Endothelial cell (in vitro differentiated cells): ENCODE measurements at regions not wholly inside any gene's neighbourhood (a gene's known extent, or its start where the extent isn't known, plus 50 kb on each side); places are given as distances from the start of the nearest gene placed in this dataset.
"Not testable (repeated sequence)": the region's sequence is repeated elsewhere in the genome, so short reads cannot be mapped to it uniquely, and the experiment has no call there.

Experiments
- DNase-seq: peaks from one replicate; pipeline ENCODE4 v3.0.0; 2021; ENCODE audit warnings: low spot score
- H3K27ac Mint-ChIP-seq: one replicate; pipeline ENCODE4 v1.8.0; 2021; ENCODE audit warnings: mixed read lengths, inconsistent platforms; ENCODE audit not compliant: unreplicated experiment
- H3K27me3 Mint-ChIP-seq: one replicate; pipeline ENCODE4 v1.8.0; 2021; ENCODE audit warnings: mild to moderate bottlenecking, moderate library complexity, mixed read lengths, inconsistent platforms; ENCODE audit not compliant: unreplicated experiment
- H3K36me3 Mint-ChIP-seq: one replicate; pipeline ENCODE4 v1.8.0; 2021; ENCODE audit warnings: mild to moderate bottlenecking, low read depth, mixed read lengths, inconsistent platforms; ENCODE audit not compliant: unreplicated experiment
- H3K4me1 Mint-ChIP-seq: one replicate; pipeline ENCODE4 v1.8.0; 2021; ENCODE audit warnings: mild to moderate bottlenecking, mixed read lengths, inconsistent platforms; ENCODE audit not compliant: unreplicated experiment
- H3K4me3 Mint-ChIP-seq: one replicate; pipeline ENCODE4 v1.8.0; 2021; ENCODE audit warnings: mild to moderate bottlenecking, mixed read lengths, inconsistent platforms; ENCODE audit not compliant: unreplicated experiment
- H3K9me3 Mint-ChIP-seq: one replicate; pipeline ENCODE4 v1.8.0; 2021; ENCODE audit warnings: mixed read lengths, inconsistent platforms; ENCODE audit not compliant: unreplicated experiment
- TF ChIP-seq, protein P1 (sequence below): fragments of 200-600 bp; sonication (generic); IDR thresholded peaks from one replicate; pipeline ENCODE4 v1.5.0; 2021; ENCODE audit warnings: antibody characterized with exemption; ENCODE audit not compliant: unreplicated experiment

DNA sequence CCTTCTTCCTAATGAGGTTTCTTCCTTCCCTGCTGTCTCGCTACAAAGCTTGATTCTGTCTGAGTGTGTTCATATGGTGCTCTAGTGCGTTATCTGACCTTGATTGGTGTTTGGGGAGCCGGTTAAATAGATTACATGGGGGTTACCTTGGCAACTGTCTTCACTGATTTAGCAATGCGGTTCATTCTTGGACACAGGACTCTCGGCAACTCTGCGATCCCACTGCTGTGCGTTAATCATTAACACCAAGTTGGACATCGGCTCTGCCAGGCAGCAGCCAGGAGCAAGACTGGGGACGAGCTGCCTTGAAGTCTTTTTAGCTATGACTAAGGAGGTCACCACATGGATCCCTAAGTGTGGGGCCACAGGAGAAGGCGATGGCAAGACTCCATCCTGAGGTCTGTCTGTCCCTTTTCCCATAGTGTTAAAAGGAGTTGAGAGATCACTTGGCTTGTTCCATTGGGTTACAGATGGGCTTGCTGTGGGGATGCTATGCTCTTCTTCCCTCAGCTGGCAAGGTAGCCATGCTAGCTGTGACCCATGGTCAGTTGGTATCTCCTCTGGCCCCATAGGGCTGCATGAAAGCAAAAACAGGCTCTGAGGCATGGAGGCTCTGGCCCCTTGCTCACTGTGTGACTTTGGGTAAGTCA lies 93.4 kb upstream of the MAMLD1 start:
- H3K27ac Mint-ChIP-seq: no peak overlapping the region
- no peaks in the 10 kb centered on the region for H3K4me1 Mint-ChIP-seq

DNA sequence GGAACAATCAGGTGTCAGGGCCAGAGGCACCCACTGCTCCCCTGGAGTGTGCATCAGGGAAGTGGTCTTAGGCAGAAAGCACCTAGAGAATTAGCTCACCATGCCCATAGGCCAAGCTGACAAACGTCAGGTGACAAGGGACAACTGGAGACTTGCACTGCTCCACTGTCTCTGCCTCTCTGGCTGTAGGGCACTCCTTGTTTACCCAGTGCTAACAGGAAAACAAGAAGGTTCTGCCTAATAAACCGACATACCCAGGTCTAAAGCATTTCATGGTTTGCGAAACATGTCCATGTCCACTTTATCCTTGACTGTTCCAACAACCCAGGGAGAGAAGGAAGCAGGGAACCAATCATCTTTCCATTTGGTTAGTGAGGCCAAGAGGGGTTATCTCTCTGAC lies 92.5 kb upstream of the MAMLD1 start:
- DNase-seq: no peak
- H3K27me3 Mint-ChIP-seq: peaks cover 3% of the 10 kb centered on the region
- no peaks in the 10 kb centered on the region for H3K4me1 Mint-ChIP-seq
- no peak overlapping the region for H3K27ac Mint-ChIP-seq
- TF ChIP-seq, protein P1, sequence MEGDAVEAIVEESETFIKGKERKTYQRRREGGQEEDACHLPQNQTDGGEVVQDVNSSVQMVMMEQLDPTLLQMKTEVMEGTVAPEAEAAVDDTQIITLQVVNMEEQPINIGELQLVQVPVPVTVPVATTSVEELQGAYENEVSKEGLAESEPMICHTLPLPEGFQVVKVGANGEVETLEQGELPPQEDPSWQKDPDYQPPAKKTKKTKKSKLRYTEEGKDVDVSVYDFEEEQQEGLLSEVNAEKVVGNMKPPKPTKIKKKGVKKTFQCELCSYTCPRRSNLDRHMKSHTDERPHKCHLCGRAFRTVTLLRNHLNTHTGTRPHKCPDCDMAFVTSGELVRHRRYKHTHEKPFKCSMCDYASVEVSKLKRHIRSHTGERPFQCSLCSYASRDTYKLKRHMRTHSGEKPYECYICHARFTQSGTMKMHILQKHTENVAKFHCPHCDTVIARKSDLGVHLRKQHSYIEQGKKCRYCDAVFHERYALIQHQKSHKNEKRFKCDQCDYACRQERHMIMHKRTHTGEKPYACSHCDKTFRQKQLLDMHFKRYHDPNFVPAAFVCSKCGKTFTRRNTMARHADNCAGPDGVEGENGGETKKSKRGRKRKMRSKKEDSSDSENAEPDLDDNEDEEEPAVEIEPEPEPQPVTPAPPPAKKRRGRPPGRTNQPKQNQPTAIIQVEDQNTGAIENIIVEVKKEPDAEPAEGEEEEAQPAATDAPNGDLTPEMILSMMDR: no peak
- H3K36me3 Mint-ChIP-seq: no peaks in the 10 kb centered on the region
- no peak overlapping the region for H3K4me3 Mint-ChIP-seq
- no peaks in the 10 kb centered on the region for H3K9me3 Mint-ChIP-seq

More for the DNA sequence above, 93.4 kb upstream of the MAMLD1 start:
- DNase-seq: no peak
- H3K36me3 Mint-ChIP-seq: no peaks in the 10 kb centered on the region
- peaks cover 3% of the 10 kb centered on the region for H3K27me3 Mint-ChIP-seq
- no peak overlapping the region for H3K4me3 Mint-ChIP-seq
- H3K9me3 Mint-ChIP-seq: no peaks in the 10 kb centered on the region
- TF ChIP-seq, protein P1: no peak

DNA sequence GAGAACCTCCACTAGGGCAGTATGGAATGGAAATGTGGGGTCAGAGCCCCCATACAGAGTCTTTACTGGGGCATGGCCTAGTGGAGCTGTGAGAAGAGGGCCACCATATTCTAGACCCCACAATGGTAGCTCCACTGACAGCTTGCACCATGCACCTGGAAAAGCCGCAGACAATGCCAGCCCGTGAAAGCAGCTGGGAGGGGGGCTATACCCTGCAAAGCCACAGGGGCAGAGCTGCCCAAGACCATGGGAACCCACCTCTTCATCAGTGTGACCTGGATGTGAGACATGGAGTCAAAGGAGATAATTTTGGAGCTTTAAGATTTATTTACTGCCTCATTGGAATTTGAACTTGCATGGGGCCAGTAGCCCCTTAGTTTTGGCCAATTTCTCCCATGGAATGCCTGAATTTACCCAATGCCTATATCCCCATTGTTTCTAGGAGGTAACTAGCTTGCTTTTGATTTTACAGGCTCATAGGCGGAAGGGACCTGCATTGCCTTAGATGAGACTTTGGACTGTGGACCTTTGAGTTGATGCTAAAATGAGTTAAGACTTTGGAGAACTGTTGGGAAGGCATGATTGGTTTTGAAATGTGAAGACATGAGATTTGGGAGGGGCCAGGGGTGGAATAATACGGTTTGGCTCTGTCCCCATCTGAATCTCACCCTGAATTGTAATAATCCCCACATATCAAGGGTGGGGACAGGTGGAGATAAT lies 89.4 kb upstream of the MAMLD1 start:
- H3K27ac Mint-ChIP-seq, H3K4me1 Mint-ChIP-seq: not testable (repeated sequence)

DNA sequence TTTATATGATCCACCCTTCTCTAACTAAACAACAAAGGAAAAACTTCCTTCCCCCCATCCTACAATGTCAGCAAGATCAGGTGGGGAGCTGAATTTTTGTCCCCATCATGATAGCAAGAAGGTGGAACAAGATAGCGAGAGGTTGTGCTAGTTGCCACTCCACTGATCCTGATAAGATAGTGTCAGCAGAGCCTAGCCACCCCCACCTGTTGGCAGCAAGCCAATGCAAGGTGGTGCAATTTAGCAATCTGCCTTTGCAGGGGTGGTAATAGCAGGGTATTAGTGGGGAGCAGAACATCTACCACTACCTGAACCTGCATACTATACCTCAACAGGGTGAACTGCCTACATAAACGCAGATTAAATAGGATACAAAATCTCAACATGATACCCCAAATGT lies 80.2 kb upstream of the MAMLD1 start:
- Mint-ChIP-seq H3K4me1 (no peaks in the 10 kb centered on the region), H3K4me3 (no peak overlapping the region), H3K27me3 (no peaks in the 10 kb centered on the region), H3K27ac (no peak overlapping the region), H3K36me3 (no peaks in the 10 kb centered on the region), H3K9me3 (no peaks in the 10 kb centered on the region)
- TF ChIP-seq, protein P1: no peak
- no peak for DNase-seq

More for the DNA sequence above, 89.4 kb upstream of the MAMLD1 start:
- DNase-seq, H3K36me3 Mint-ChIP-seq, H3K4me3 Mint-ChIP-seq, H3K27me3 Mint-ChIP-seq, H3K9me3 Mint-ChIP-seq: not testable (repeated sequence)

DNA sequence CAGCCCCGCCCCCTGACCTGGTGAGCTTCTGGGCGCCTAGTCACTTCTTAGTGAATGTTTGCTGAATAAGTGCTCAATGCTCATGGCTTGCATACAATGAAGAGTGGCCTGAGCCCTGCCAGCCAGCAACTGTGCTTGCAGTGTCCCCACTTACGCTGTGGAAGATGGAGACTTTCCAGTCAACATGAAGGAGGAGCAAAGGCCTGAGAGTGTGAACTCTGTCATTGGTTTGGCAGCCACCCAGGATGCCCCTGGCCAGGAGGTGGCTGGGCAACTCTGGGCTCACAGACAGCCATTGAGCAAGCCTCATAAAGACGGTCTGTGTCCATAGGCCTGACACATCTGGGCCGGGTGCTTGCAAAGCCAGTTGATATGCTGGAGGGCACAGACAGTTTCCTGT lies 72.1 kb upstream of the MAMLD1 start:
- no peak overlapping the region for H3K27ac Mint-ChIP-seq
- H3K9me3 Mint-ChIP-seq: no peaks in the 10 kb centered on the region
- no peaks in the 10 kb centered on the region for H3K4me1 Mint-ChIP-seq
- no peak overlapping the region for H3K4me3 Mint-ChIP-seq
- no peaks in the 10 kb centered on the region for H3K27me3 Mint-ChIP-seq
- no peaks in the 10 kb centered on the region for H3K36me3 Mint-ChIP-seq
- TF ChIP-seq, protein P1: no peak
- no peak for DNase-seq
